CD4-positive, alpha-beta T cell (primary cell): ENCODE measurements at regions not wholly inside any gene's neighbourhood (a gene's known extent, or its start where the extent isn't known, plus 50 kb on each side); places are given as distances from the start of the nearest gene placed in this dataset.

Experiments
- ATAC-seq: fragments of 200-7000 bp; cut with Tn5 transposase; one replicate; pipeline ENCODE4 v1.10.0; 2022; ENCODE audit warnings: mild to moderate bottlenecking; ENCODE audit not compliant: poor library complexity
- CTCF ChIA-PET: fragments of 350-600 bp; sonication (Branson Sonifier 250); formaldehyde crosslinking; loops from one replicate; lab custom pipeline; 2021; ENCODE audit warnings: antibody characterized with exemption, inconsistent platforms; lab: Charles Lee
- POLR2A ChIA-PET: fragments of 350-600 bp; sonication (Branson Sonifier 250); formaldehyde crosslinking; loops from one replicate; lab custom pipeline; 2021; ENCODE audit warnings: antibody characterized with exemption, inconsistent platforms; lab: Charles Lee
- DNase-seq, 14 experiments: peaks; one replicate each; pipeline ENCODE4 v3.0.0-alpha.2; 2013 to 2020; ENCODE audit warnings: mixed read lengths in 2 of 14
- H3K27ac ChIP-seq, 2 donors: one replicate each; pipeline versions ENCODE4 v1.5.1 to v1.7.0; 2013; ENCODE audit warnings: low read length in 2 of 2, low read depth in 1 of 2, mild to moderate bottlenecking in 1 of 2
- H3K27me3 ChIP-seq, 2 experiments: 1 replicate in 1 of 2; 2 replicates in 1 of 2; pipeline versions ENCODE4 v1.6.1 to v1.7.0; 2013; ENCODE audit warnings: low read length in 2 of 2, control low read depth in 1 of 2, mild to moderate bottlenecking in 1 of 2, moderate library complexity in 1 of 2; ENCODE audit not compliant: insufficient read depth in 2 of 2, control insufficient read depth in 1 of 2
- H3K36me3 ChIP-seq: one replicate; pipeline ENCODE4 v1.6.1; 2013; ENCODE audit warnings: low read length, control low read depth; ENCODE audit not compliant: insufficient read depth
- H3K4me1 ChIP-seq: one replicate; pipeline ENCODE4 v1.6.1; 2013; ENCODE audit warnings: low read length, control low read depth; ENCODE audit not compliant: insufficient read depth
- H3K4me3 ChIP-seq: one replicate; pipeline ENCODE4 v1.5.1; 2013; ENCODE audit warnings: mild to moderate bottlenecking, low read length, moderate library complexity
- H3K9me3 ChIP-seq, 2 experiments: 1 replicate in 1 of 2; 2 replicates in 1 of 2; pipeline versions ENCODE4 v1.6.1 to v1.7.0; 2013; ENCODE audit warnings: low read length in 2 of 2, mild to moderate bottlenecking in 2 of 2, control low read depth in 1 of 2, moderate library complexity in 1 of 2; ENCODE audit not compliant: control insufficient read depth in 1 of 2, insufficient read depth in 1 of 2
- H3K27ac Mint-ChIP-seq: one replicate; pipeline ENCODE4 v1.8.0; 2020; ENCODE audit warnings: mixed read lengths
- H3K27me3 Mint-ChIP-seq: one replicate; pipeline ENCODE4 v1.8.0; 2021; ENCODE audit warnings: mixed read lengths
- H3K36me3 Mint-ChIP-seq: one replicate; pipeline ENCODE4 v1.8.0; 2021; ENCODE audit warnings: low read depth, mixed read lengths
- H3K4me1 Mint-ChIP-seq: one replicate; pipeline ENCODE4 v1.8.0; 2021; ENCODE audit warnings: low read depth, mixed read lengths
- H3K4me3 Mint-ChIP-seq: one replicate; pipeline ENCODE4 v1.8.0; 2020; ENCODE audit warnings: mild to moderate bottlenecking, mixed read lengths
- H3K9me3 Mint-ChIP-seq: one replicate; pipeline ENCODE4 v1.8.0; 2020; ENCODE audit warnings: mixed read lengths
- CTCF ChIP-seq: fragments of 200-600 bp; IDR thresholded peaks from one replicate; pipeline ENCODE4 v1.8.0; 2022; ENCODE audit warnings: antibody characterized with exemption, mild to moderate bottlenecking
- intact Hi-C, 2 experiments: fragments of 100-400 bp; cut with DNase I in 1 of 2; cut with micrococcal nuclease in 1 of 2; formaldehyde crosslinking; loops; one replicate each; pipeline versions ENCODE4 v1.15.1 to v1.9.0; 2023 to 2025; cut with DNase I, micrococcal nuclease

GRCh38 chr5:2194236-2194555 lies 311.5 kb upstream of the IRX4 start:
- Histone ChIP-seq H3K36me3 (no peaks in the 10 kb centered on the region), H3K9me3 (peaks cover 0 to 8% of the 10 kb centered on the region in 2 experiments), H3K27me3 (no peaks in the 10 kb centered on the region), H3K27ac (no peak overlapping the region), H3K4me3 (no peak overlapping the region), H3K4me1 (no peaks in the 10 kb centered on the region)
- TF ChIP-seq CTCF: no peak
- Mint-ChIP-seq H3K4me3 (no peak overlapping the region), H3K27me3 (peaks cover 14% of the 10 kb centered on the region), H3K4me1 (no peaks in the 10 kb centered on the region), H3K27ac (no peak overlapping the region), H3K36me3 (no peaks in the 10 kb centered on the region), H3K9me3 (no peaks in the 10 kb centered on the region)
- intact Hi-C loops: no loop called here
- CTCF ChIA-PET: no interaction called here
- ATAC-seq: no peak
- no peak for DNase-seq
- POLR2A ChIA-PET: no interaction called here

- Mint-ChIP-seq H3K27me3 (peaks cover 8% of the 10 kb centered on the region), H3K36me3 (no peaks in the 10 kb centered on the region), H3K9me3 (no peaks in the 10 kb centered on the region), H3K4me1 (no peaks in the 10 kb centered on the region), H3K4me3 (no peak overlapping the region), H3K27ac (no peak overlapping the region)
- no peaks in the 10 kb centered on the region for H3K36me3 ChIP-seq
- H3K27me3 ChIP-seq: no peaks in the 10 kb centered on the region
- TF ChIP-seq CTCF: no peak
- ATAC-seq: no peak
- H3K27ac ChIP-seq: no peak overlapping the region
- no peaks in the 10 kb centered on the region for H3K4me1 ChIP-seq
- ChIA-PET POLR2A (no interaction called here), CTCF (no interaction called here)
- DNase-seq: no peak
- no peak overlapping the region for H3K4me3 ChIP-seq
- H3K9me3 ChIP-seq: peaks cover 0 to 8% of the 10 kb centered on the region in 2 experiments
- intact Hi-C loops: no loop called here
These were observed 311.0 kb upstream of the IRX4 start for GRCh38 chr5:2193542-2194235.

DNA sequence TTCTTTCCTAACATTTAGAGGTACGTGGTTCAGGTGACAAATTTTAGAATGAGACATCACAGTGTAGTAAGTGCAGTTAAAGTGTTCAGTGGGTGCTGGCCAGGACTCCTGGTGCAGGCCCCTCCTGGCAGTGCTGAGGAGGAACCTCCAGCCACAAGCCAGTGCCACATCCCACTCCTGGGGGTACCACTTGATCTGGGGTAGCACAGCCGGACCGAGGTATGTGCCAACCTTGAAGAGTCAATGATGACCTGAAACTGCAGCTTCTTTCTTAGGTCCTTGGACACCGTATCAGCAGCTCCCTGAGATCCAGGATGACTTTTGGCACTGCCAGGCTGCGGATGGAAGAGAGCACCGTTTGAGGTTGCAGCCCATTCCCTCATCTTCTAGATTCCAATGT lies 310.4 kb upstream of the IRX4 start:
- ATAC-seq (no peak), DNase-seq (no peak)
- no peaks in the 10 kb centered on the region for H3K36me3 ChIP-seq
- peaks cover 0 to 8% of the 10 kb centered on the region in 2 experiments for H3K9me3 ChIP-seq
- H3K27me3 Mint-ChIP-seq: peaks cover 8% of the 10 kb centered on the region
- no peak overlapping the region for H3K27ac Mint-ChIP-seq
- H3K4me3 ChIP-seq: no peak overlapping the region
- no peak for TF ChIP-seq CTCF
- no peaks in the 10 kb centered on the region for H3K9me3 Mint-ChIP-seq
- intact Hi-C loops: no loop called here
- no peaks in the 10 kb centered on the region for H3K4me1 Mint-ChIP-seq
- CTCF ChIA-PET: no interaction called here
- H3K27me3 ChIP-seq: no peaks in the 10 kb centered on the region
- H3K36me3 Mint-ChIP-seq: no peaks in the 10 kb centered on the region
- H3K27ac ChIP-seq: no peak overlapping the region
- no peaks in the 10 kb centered on the region for H3K4me1 ChIP-seq
- POLR2A ChIA-PET: no interaction called here
- H3K4me3 Mint-ChIP-seq: no peak overlapping the region
